OCI-LY7 (cell line): ENCODE measurements at regions not wholly inside any gene's neighbourhood (a gene's known extent, or its start where the extent isn't known, plus 50 kb on each side); places are given as distances from the start of the nearest gene placed in this dataset.

Source experiments
- BruUV-seq: library from RNA; stranded (reverse); fragments of 400-500 nt; replicated peaks from 2 replicates; lab custom pipeline; 2021; lab: Mats Ljungman, UMichigan
- CTCF ChIA-PET: fragments of 300-600 bp; sonication (Branson Sonifier 250); formaldehyde crosslinking; loops from one replicate; lab custom pipeline; 2022; ENCODE audit warnings: antibody characterized with exemption; ENCODE audit not compliant: unreplicated experiment; lab: Charles Lee
- POLR2A ChIA-PET: fragments of 300-600 bp; sonication (Branson Sonifier 250); formaldehyde crosslinking; loops from one replicate; lab custom pipeline; 2022; ENCODE audit warnings: antibody characterized with exemption; lab: Charles Lee
- DNase-seq: peaks from one replicate; pipeline ENCODE4 v3.0.0-alpha.2; 2015; ENCODE audit warnings: low spot score
- H2AFZ ChIP-seq: fragments of 200-600 bp; sonication (generic), shearing (Covaris generic); 2 replicates; pipeline ENCODE4 v1.6.1; 2014; ENCODE audit warnings: mild to moderate bottlenecking, antibody characterized with exemption, low read length, moderate library complexity
- H3K27ac ChIP-seq: fragments of 200-600 bp; sonication (generic); 2 replicates; pipeline ENCODE4 v1.5.1; 2014; ENCODE audit warnings: mixed run types, low read depth, mild to moderate bottlenecking, moderate library complexity, low read length, inconsistent platforms; ENCODE audit not compliant: poor library complexity, severe bottlenecking
- H3K36me3 ChIP-seq: fragments of 200-600 bp; sonication (generic); 2 replicates; pipeline ENCODE4 v1.6.1; 2014; ENCODE audit warnings: mild to moderate bottlenecking, antibody characterized with exemption, low read length, moderate library complexity, mixed read lengths; ENCODE audit not compliant: insufficient read depth
- H3K4me1 ChIP-seq: fragments of 200-600 bp; sonication (generic); 2 replicates; pipeline ENCODE4 v1.5.1; 2014; ENCODE audit warnings: mild to moderate bottlenecking, low read length; ENCODE audit not compliant: insufficient read depth, poor library complexity, severe bottlenecking
- H3K4me2 ChIP-seq: fragments of 200-600 bp; sonication (generic); 2 replicates; pipeline ENCODE4 v1.6.1; 2014; ENCODE audit warnings: mild to moderate bottlenecking, low read length
- H3K4me3 ChIP-seq: fragments of 200-600 bp; sonication (generic); 2 replicates; pipeline ENCODE4 v1.5.1; 2014; ENCODE audit warnings: mild to moderate bottlenecking, low read depth, low read length; ENCODE audit not compliant: poor library complexity, severe bottlenecking
- H3K79me2 ChIP-seq: fragments of 200-600 bp; sonication (generic); 2 replicates; pipeline ENCODE4 v1.6.1; 2016; ENCODE audit warnings: low read depth, mild to moderate bottlenecking, low read length, moderate library complexity, mixed read lengths; ENCODE audit not compliant: insufficient read depth
- H3K9me2 ChIP-seq: fragments of 200-600 bp; sonication (generic); 2 replicates; pipeline ENCODE4 v1.6.1; 2016; ENCODE audit warnings: mild to moderate bottlenecking, low read length, mixed read lengths; ENCODE audit not compliant: insufficient read depth
- H3K9me3 ChIP-seq: fragments of 200-600 bp; sonication (generic); 2 replicates; pipeline ENCODE4 v1.6.1; 2014; ENCODE audit warnings: mild to moderate bottlenecking, mixed run types, low read length, mixed read lengths
- H4K20me1 ChIP-seq: fragments of 200-600 bp; sonication (generic); 2 replicates; pipeline ENCODE4 v1.6.1; 2014; ENCODE audit warnings: mild to moderate bottlenecking, antibody characterized with exemption, low read length, moderate library complexity, mixed read lengths; ENCODE audit not compliant: insufficient read depth
- EZH2phosphoT487 ChIP-seq: fragments of 200-600 bp; sonication (generic); IDR thresholded peaks from 2 replicates; pipeline ENCODE4 v1.6.1; 2018; ENCODE audit warnings: low read depth, borderline replicate concordance, mild to moderate bottlenecking, mixed run types, antibody characterized with exemption, low read length, moderate library complexity, mixed read lengths
- intact Hi-C: fragments of 100-400 bp; cut with micrococcal nuclease; formaldehyde crosslinking; loops from one replicate; pipeline ENCODE4 v1.10.0; 2022; ENCODE audit not compliant: unreplicated experiment
- TF ChIP-seq, protein P1 (sequence below): fragments of 200-600 bp; sonication (generic); conservative IDR thresholded peaks from 2 replicates; pipeline ENCODE4 v1.5.1; 2014; ENCODE audit warnings: mild to moderate bottlenecking, antibody characterized with exemption, low read length, moderate library complexity, mixed read lengths

DNA sequence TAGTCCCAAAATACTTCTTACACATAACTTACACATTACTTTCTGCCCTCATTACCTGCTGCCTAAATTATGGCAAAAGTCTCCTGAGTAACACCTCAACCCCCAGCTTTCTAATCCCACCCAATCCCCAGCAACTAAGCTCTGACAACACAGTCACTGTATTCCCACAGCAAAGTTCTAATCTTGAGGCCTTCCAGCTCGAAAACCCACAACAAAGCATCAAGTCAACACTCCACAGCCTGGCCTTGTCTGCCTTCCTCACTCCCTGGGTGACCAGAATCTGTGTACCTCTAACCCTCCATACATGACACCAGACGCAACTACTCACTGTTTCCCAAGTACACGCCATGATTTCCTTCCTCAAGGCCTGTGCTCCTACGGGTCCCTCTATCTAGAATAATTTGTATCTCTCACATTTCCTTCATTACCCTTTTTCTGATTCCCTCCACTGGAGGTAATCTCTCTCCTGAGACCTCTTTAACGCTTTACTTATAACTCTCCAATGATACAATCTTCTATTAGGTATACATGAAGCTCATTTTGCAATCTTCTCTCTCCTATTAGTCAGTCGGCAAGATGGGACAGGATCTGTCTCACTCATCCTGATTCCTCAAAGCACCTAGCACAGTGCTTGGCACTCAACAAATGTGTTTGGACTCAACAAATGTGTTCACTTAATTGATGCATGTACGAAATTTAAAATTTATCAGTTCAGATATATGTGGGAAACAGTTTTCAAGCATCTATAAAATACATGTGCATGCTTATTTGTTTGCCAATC is 87.6 kb upstream of the DOCK9 start:
- POLR2A ChIA-PET: interaction anchor here (0.6 to 1.0 kb wide), 4 partner anchors 10 to 89 kb away, joined by 3 to 4 read pairs (median 3); no protein-coding TSS in a partner anchor
- no peaks in the 10 kb centered on the region for H3K79me2 ChIP-seq

DNA sequence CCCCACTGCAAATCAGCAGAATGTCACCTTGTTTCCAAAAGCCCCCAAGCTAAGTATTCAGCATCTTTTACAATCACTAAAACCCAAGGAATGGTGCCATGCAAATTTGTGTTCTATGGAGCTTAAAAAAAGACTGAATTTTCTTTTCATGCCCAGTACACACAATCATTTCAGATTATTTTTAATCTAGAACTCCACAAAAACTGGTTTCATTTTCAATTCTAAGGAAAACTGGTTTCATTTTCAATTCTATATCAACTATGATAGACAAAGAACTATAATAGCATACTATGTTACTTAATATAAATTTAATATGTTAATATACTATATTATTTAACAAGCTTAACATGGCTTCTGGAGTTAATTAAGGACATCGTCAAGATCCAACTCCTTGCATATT is 88.4 kb upstream of the DOCK9 start:
- no TSS peak for BruUV-seq
- intact Hi-C loops: no loop called here
- Histone ChIP-seq H3K4me1 (peaks cover 14% of the 10 kb centered on the region), H4K20me1 (no peaks in the 10 kb centered on the region), H3K4me2 (no peak overlapping the region), H3K9me2 (no peaks in the 10 kb centered on the region), H2AFZ (no peak overlapping the region), H3K36me3 (no peaks in the 10 kb centered on the region; the same call in 1 of the 2 replicates), H3K27ac (no peak overlapping the region), H3K79me2 (no peaks in the 10 kb centered on the region), H3K9me3 (no peaks in the 10 kb centered on the region), H3K4me3 (no peak overlapping the region)
- ChIA-PET POLR2A (interaction anchor here (0.7 to 1.0 kb wide), 3 partner anchors 15 to 67 kb away, joined by 3 to 4 read pairs (median 3); no protein-coding TSS in a partner anchor), CTCF (no interaction called here)
- no peak for DNase-seq
- TF ChIP-seq EZH2phosphoT487: no peak

More for the DNA sequence above, 87.6 kb upstream of the DOCK9 start:
- Histone ChIP-seq H3K27ac (no peak overlapping the region), H3K4me2 (no peak overlapping the region), H3K9me3 (no peaks in the 10 kb centered on the region), H3K9me2 (no peaks in the 10 kb centered on the region), H3K4me1 (peaks cover 14% of the 10 kb centered on the region), H3K4me3 (no peak overlapping the region), H2AFZ (no peak overlapping the region), H3K36me3 (no peaks in the 10 kb centered on the region; the same call in 1 of the 2 replicates), H4K20me1 (no peaks in the 10 kb centered on the region)
- no peak for DNase-seq
- intact Hi-C loops: no loop called here
- TF ChIP-seq, protein P1, sequence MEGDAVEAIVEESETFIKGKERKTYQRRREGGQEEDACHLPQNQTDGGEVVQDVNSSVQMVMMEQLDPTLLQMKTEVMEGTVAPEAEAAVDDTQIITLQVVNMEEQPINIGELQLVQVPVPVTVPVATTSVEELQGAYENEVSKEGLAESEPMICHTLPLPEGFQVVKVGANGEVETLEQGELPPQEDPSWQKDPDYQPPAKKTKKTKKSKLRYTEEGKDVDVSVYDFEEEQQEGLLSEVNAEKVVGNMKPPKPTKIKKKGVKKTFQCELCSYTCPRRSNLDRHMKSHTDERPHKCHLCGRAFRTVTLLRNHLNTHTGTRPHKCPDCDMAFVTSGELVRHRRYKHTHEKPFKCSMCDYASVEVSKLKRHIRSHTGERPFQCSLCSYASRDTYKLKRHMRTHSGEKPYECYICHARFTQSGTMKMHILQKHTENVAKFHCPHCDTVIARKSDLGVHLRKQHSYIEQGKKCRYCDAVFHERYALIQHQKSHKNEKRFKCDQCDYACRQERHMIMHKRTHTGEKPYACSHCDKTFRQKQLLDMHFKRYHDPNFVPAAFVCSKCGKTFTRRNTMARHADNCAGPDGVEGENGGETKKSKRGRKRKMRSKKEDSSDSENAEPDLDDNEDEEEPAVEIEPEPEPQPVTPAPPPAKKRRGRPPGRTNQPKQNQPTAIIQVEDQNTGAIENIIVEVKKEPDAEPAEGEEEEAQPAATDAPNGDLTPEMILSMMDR: no peak
- no peak for TF ChIP-seq EZH2phosphoT487
- no TSS peak for BruUV-seq
- CTCF ChIA-PET: no interaction called here

DNA sequence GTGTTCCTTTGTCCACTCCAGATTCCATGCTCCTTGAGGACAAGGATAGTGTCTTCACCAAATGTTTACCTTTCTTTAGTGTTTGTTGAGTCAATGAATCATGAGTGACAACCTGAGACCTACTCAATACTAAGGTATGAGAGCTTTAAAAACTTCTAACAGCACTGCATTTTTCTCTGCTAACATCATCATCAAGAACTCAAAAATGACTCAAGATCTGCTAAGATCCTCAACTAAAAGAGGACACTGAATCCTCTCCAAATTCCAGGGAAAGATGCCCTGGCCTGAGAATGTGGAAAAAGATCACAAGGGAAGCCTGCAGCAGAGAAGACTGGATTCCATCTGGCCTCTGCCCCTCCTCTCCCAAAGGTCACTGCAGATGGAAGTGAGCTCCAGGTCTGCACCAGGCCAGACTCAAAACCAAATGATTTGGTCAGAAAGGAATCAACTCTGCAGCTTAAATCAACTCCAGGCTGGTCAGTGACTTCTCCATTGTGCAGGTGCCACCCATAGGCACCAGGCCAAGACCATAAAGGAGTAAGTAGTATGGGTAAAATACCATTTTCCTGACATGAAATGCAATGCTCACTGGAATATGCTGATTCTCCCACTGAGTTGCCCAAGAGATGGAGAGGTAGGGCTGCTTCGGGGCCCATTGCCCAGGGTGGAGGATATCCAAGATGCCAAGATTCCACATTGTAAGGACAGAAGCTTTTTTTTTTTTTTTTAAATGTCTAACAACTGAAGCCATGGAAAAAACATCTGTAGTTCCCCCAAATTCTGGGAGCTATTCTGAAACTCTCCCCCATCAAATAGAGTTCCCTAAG is 89.5 kb upstream of the DOCK9 start:
- Histone ChIP-seq H3K4me3 (no peak overlapping the region), H3K79me2 (no peaks in the 10 kb centered on the region), H2AFZ (no peak overlapping the region), H3K9me2 (no peaks in the 10 kb centered on the region), H3K4me1 (peaks cover 14% of the 10 kb centered on the region), H4K20me1 (no peaks in the 10 kb centered on the region), H3K36me3 (no peaks in the 10 kb centered on the region; the same call in 1 of the 2 replicates), H3K27ac (no peak overlapping the region), H3K9me3 (no peaks in the 10 kb centered on the region), H3K4me2 (no peak overlapping the region)
- ChIA-PET CTCF (no interaction called here), POLR2A (interaction anchor here (0.6 to 1.1 kb wide), 2 partner anchors 14 to 24 kb away, joined by 3 read pairs; no protein-coding TSS in a partner anchor)
- intact Hi-C loops: no loop called here
- TF ChIP-seq, protein P1: no peak
- TF ChIP-seq EZH2phosphoT487: no peak
- DNase-seq: no peak
- BruUV-seq: no TSS peak
